ENCODE measurements at regions not wholly inside any gene's neighbourhood (a gene's known extent, or its start where the extent isn't known, plus 50 kb on each side); places are given as distances from the start of the nearest gene placed in this dataset.

DNA sequence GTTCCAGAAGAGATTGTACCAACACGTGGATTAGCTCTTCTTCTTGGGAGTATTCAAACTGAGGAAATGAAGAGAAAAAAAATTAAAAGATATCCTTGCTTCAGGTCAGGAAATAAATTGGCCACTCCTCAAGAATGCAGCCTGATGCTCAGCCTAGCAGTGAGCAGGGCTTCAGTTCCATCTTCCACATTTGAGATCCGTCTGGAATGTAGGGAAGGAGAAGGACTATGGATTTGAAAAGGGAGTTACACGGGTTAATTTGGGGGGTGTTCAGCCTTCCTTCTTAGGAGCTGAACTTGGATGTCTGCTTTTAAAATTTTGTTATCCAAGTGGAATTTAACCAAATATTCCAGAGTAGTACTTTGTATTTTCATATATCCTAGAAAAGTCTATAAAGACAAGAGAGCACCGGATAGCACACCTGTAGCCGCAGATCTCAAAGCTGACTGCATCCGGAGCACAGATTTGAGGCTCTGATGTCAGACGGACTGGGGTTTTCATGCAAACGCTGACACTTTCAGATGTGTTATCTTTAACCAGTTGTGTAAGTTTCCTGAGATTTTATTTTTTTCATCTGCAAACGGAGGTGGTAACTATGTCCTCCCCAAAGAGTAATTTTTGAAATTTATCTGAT is 99.3 kb downstream of the COPS8 start:
- POLR2A ChIA-PET: interaction anchor here (1.0 kb wide), 1 partner anchor 20 kb away, joined by 3 read pairs; no protein-coding TSS in a partner anchor
- Histone ChIP-seq H3K27ac (peak overlapping the region; percentile 78 to 90), H3K4me3 (no peak overlapping the region), H3K4me2 (peak overlapping the region; percentile 73), H3K9me3 (no peaks in the 10 kb centered on the region), H3K4me1 (peaks cover 53% of the 10 kb centered on the region)
- ATAC-seq: peak in 1 of 2 experiments; percentile 15; a peak in 3 of 6 replicates
- CTCF ChIA-PET: interaction anchor here (0.9 to 1.7 kb wide), 6 partner anchors 9 to 236 kb away, joined by 3 to 6 read pairs (median 4); no protein-coding TSS in a partner anchor
- WGBS (ENCODE audit: missing lambda C conversion rate): 78% methylated on average over 9 of the region's 9 CpGs
- DNase-seq (ENCODE audit: low read depth in 1 of 2, low spot score in 1 of 2): no peak
- FAIRE-seq: no peak
- no peak for TF ChIP-seq JUN (IDR thresholded peaks at IDR 0.05)
- no peak for TF ChIP-seq JUNB (IDR thresholded peaks at IDR 0.05)
- no peak for TF ChIP-seq GATA3 (IDR thresholded peaks at IDR 0.05; ENCODE audit: borderline replicate concordance)
- TF ChIP-seq, protein P1, sequence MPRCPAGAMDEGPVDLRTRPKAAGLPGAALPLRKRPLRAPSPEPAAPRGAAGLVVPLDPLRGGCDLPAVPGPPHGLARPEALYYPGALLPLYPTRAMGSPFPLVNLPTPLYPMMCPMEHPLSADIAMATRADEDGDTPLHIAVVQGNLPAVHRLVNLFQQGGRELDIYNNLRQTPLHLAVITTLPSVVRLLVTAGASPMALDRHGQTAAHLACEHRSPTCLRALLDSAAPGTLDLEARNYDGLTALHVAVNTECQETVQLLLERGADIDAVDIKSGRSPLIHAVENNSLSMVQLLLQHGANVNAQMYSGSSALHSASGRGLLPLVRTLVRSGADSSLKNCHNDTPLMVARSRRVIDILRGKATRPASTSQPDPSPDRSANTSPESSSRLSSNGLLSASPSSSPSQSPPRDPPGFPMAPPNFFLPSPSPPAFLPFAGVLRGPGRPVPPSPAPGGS (IDR thresholded peaks at IDR 0.05): no peak
- no peak for TF ChIP-seq RAD21 (conservative IDR thresholded peaks at IDR 0.05 in 1 of 2, IDR thresholded peaks at IDR 0.05 in 1 of 2)
- TF ChIP-seq HOXB13 (CRISPR knock-in tag; IDR thresholded peaks at IDR 0.05; ENCODE audit: low read depth): no peak
- TF ChIP-seq HDAC2 (IDR thresholded peaks at IDR 0.05): no peak
- TF ChIP-seq NPAS2 (CRISPR knock-in tag; IDR thresholded peaks at IDR 0.05; ENCODE audit: borderline replicate concordance): no peak
- TF ChIP-seq CBX8 (IDR thresholded peaks at IDR 0.05): no peak
- TF ChIP-seq, protein P2, sequence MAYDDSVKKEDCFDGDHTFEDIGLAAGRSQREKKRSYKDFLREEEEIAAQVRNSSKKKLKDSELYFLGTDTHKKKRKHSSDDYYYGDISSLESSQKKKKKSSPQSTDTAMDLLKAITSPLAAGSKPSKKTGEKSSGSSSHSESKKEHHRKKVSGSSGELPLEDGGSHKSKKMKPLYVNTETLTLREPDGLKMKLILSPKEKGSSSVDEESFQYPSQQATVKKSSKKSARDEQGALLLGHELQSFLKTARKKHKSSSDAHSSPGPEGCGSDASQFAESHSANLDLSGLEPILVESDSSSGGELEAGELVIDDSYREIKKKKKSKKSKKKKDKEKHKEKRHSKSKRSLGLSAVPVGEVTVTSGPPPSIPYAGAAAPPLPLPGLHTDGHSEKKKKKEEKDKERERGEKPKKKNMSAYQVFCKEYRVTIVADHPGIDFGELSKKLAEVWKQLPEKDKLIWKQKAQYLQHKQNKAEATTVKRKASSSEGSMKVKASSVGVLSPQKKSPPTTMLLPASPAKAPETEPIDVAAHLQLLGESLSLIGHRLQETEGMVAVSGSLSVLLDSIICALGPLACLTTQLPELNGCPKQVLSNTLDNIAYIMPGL (CRISPR knock-in tag; IDR thresholded peaks at IDR 0.05; ENCODE audit: borderline replicate concordance): no peak
- TF ChIP-seq PHF8 (IDR thresholded peaks at IDR 0.05; ENCODE audit: borderline replicate concordance, low read depth): no peak

DNA sequence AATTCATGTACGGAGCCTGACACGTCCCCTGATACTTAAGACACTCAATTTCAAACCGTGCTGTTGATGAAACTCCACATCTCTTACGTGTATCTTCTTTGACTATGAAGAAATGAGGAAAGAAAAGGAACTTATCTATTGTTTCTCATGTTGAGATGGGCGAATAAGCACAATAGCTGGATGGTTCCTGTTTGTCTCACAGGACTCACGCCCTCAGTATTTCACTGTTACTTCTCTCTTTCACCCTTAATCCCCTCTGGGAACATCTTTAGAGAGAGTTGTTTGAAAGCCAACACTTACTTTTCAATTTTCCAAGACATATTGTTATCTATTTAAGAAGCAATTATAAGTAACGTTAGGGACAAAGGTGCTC is 99.8 kb downstream of the COPS8 start:
- Histone ChIP-seq H3K9me3 (no peaks in the 10 kb centered on the region), H3K4me2 (no peak overlapping the region), H3K27ac (peak overlapping the region; percentile 78 to 90), H3K4me3 (no peak overlapping the region), H3K4me1 (peaks cover 52% of the 10 kb centered on the region)
- ChIA-PET POLR2A (no interaction called here), CTCF (interaction anchor here (0.9 to 1.7 kb wide), 3 partner anchors 9 to 236 kb away, joined by 4 to 5 read pairs (median 4); no protein-coding TSS in a partner anchor)
- 83% methylated on average over 7 of the region's 7 CpGs for WGBS (ENCODE audit: missing lambda C conversion rate)
- ATAC-seq: no peak
- DNase-seq (ENCODE audit: low read depth in 1 of 2, low spot score in 1 of 2): no peak
- TF ChIP-seq FOXS1 (CRISPR knock-in tag; IDR thresholded peaks at IDR 0.05): no peak
- TF ChIP-seq PHF8 (IDR thresholded peaks at IDR 0.05; ENCODE audit: borderline replicate concordance, low read depth): no peak
- no peak for TF ChIP-seq HEYL (CRISPR knock-in tag; IDR thresholded peaks at IDR 0.05)
- no peak for TF ChIP-seq POLR2A (IDR thresholded peaks at IDR 0.05; ENCODE audit: low read length)
- TF ChIP-seq FOSB (CRISPR knock-in tag; IDR thresholded peaks at IDR 0.05): no peak
- no peak for TF ChIP-seq JUNB (IDR thresholded peaks at IDR 0.05)
- TF ChIP-seq CBX2 (IDR thresholded peaks at IDR 0.05; ENCODE audit: borderline replicate concordance, low read depth): no peak
- TF ChIP-seq TP53 (CRISPR knock-in tag; IDR thresholded peaks at IDR 0.05): no peak
- TF ChIP-seq, protein P3, sequence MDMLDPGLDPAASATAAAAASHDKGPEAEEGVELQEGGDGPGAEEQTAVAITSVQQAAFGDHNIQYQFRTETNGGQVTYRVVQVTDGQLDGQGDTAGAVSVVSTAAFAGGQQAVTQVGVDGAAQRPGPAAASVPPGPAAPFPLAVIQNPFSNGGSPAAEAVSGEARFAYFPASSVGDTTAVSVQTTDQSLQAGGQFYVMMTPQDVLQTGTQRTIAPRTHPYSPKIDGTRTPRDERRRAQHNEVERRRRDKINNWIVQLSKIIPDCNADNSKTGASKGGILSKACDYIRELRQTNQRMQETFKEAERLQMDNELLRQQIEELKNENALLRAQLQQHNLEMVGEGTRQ (IDR thresholded peaks at IDR 0.05): no peak
- TF ChIP-seq CBX8 (IDR thresholded peaks at IDR 0.05): no peak
- TF ChIP-seq SREBF2 (IDR thresholded peaks at IDR 0.05): no peak
- TF ChIP-seq ESRRA (IDR thresholded peaks at IDR 0.05; ENCODE audit: borderline replicate concordance, low read length): no peak
- no peak for FAIRE-seq

DNA sequence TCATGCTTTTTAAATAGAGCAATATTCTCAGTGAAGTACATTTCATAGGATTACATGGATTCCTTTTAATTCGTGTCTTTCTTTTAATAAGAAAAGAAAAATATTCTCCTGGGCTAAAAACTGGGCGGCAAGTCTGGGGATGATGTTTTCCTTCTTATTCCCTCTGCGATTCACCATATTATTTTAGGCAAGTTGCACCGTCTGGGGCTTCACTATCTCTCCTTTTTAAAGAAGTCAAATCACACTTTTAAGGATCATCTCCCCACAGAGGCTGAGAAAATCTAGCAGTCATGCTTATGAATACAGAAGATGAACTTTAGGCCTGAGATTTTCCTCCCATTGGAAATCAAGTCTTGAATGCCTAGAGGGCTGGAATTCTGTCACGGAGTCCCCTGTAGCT is 104.1 kb downstream of the COPS8 start:
- no peak overlapping the region for H3K4me2 ChIP-seq
- WGBS (ENCODE audit: missing lambda C conversion rate): 83% methylated on average over 5 of the region's 5 CpGs
- DNase-seq (ENCODE audit: low read depth in 1 of 2, low spot score in 1 of 2) (no peak), ATAC-seq (no peak), FAIRE-seq (no peak)
- ChIA-PET POLR2A (no interaction called here), CTCF (no interaction called here)
- no peaks in the 10 kb centered on the region for H3K9me3 ChIP-seq
- TF ChIP-seq POLR2AphosphoS2 (conservative IDR thresholded peaks at IDR 0.05; ENCODE audit: low read length): no peak
- TF ChIP-seq, protein P4, sequence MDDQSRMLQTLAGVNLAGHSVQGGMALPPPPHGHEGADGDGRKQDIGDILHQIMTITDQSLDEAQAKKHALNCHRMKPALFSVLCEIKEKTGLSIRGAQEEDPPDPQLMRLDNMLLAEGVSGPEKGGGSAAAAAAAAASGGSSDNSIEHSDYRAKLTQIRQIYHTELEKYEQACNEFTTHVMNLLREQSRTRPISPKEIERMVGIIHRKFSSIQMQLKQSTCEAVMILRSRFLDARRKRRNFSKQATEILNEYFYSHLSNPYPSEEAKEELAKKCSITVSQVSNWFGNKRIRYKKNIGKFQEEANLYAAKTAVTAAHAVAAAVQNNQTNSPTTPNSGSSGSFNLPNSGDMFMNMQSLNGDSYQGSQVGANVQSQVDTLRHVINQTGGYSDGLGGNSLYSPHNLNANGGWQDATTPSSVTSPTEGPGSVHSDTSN (IDR thresholded peaks at IDR 0.05): no peak
- TF ChIP-seq CBX8 (IDR thresholded peaks at IDR 0.05): no peak
- no peak for TF ChIP-seq EHMT2 (IDR thresholded peaks at IDR 0.05; ENCODE audit: low read depth)
- TF ChIP-seq MYC (IDR thresholded peaks at IDR 0.05; ENCODE audit: borderline replicate concordance, low read length): no peak
- TF ChIP-seq RFX5 (IDR thresholded peaks at IDR 0.05): no peak
- TF ChIP-seq, protein P5, sequence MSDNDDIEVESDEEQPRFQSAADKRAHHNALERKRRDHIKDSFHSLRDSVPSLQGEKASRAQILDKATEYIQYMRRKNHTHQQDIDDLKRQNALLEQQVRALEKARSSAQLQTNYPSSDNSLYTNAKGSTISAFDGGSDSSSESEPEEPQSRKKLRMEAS (IDR thresholded peaks at IDR 0.05): no peak
- no peak for TF ChIP-seq HOXB5 (CRISPR knock-in tag; IDR thresholded peaks at IDR 0.05)
- H3K27ac ChIP-seq: no peak overlapping the region
- H3K4me3 ChIP-seq: no peak overlapping the region
- peaks cover 9% of the 10 kb centered on the region for H3K4me1 ChIP-seq

All from A549 (cell line).